Stimulated activated naive B cell treated with anti-CD40 and anti-IgM and Interleukin-4, amounts not matched to agents 10 μg/mL and 1 μg/mL and 100 μg/mL, for 72 hours (primary cell): ENCODE measurements at regions not wholly inside any gene's neighbourhood (a gene's known extent, or its start where the extent isn't known, plus 50 kb on each side); places are given as distances from the start of the nearest gene placed in this dataset.
"Not testable (repeated sequence)": the region's sequence is repeated elsewhere in the genome, so short reads cannot be mapped to it uniquely, and the experiment has no call there.

Source experiments
- ATAC-seq, 2 donors: fragments of 150-1000 bp; cut with Tn5 transposase; replicated peaks; 2 replicates each; pipeline ENCODE4 v1.10.0; 2021; ENCODE audit warnings: moderate library complexity in 1 of 2
- DNase-seq: peaks from one replicate; pipeline ENCODE4 v3.0.0; 2021
- H3K27ac Mint-ChIP-seq: one replicate; pipeline ENCODE4 v1.8.0; 2022; ENCODE audit warnings: mild to moderate bottlenecking, mixed read lengths
- H3K27me3 Mint-ChIP-seq, 2 donors: one replicate each; pipeline ENCODE4 v1.8.0; 2022; ENCODE audit warnings: mixed read lengths in 2 of 2
- H3K36me3 Mint-ChIP-seq, 2 donors: one replicate each; pipeline ENCODE4 v1.8.0; 2022; ENCODE audit warnings: mixed read lengths in 2 of 2, mild to moderate bottlenecking in 1 of 2
- H3K4me1 Mint-ChIP-seq, 2 donors: one replicate each; pipeline ENCODE4 v1.8.0; 2022; ENCODE audit warnings: mixed read lengths in 2 of 2, mild to moderate bottlenecking in 1 of 2
- H3K4me3 Mint-ChIP-seq, 2 donors: one replicate each; pipeline ENCODE4 v1.8.0; 2022; ENCODE audit warnings: mild to moderate bottlenecking in 2 of 2, mixed read lengths in 2 of 2, moderate library complexity in 1 of 2
- H3K9me3 Mint-ChIP-seq, 2 donors: one replicate each; pipeline ENCODE4 v1.8.0; 2022; ENCODE audit warnings: mixed read lengths in 2 of 2, mild to moderate bottlenecking in 1 of 2

- ATAC-seq, H3K4me1 Mint-ChIP-seq, H3K4me3 Mint-ChIP-seq, DNase-seq, H3K9me3 Mint-ChIP-seq, H3K27ac Mint-ChIP-seq, H3K27me3 Mint-ChIP-seq: not testable (repeated sequence)
- H3K36me3 Mint-ChIP-seq, result peaks cover 2 to 14% of the 10 kb centered on the region in 2 donors
Measured at GRCh38 chr3:125901473-125901872, 67.5 kb upstream of the ROPN1B start.

GRCh38 chr3:125903780-125904455 lies 65.1 kb upstream of the ROPN1B start:
- H3K4me3 Mint-ChIP-seq, DNase-seq, H3K4me1 Mint-ChIP-seq, H3K9me3 Mint-ChIP-seq, H3K27me3 Mint-ChIP-seq, H3K27ac Mint-ChIP-seq, ATAC-seq: not testable (repeated sequence)
- peaks cover 2 to 14% of the 10 kb centered on the region in 2 donors for H3K36me3 Mint-ChIP-seq

DNA sequence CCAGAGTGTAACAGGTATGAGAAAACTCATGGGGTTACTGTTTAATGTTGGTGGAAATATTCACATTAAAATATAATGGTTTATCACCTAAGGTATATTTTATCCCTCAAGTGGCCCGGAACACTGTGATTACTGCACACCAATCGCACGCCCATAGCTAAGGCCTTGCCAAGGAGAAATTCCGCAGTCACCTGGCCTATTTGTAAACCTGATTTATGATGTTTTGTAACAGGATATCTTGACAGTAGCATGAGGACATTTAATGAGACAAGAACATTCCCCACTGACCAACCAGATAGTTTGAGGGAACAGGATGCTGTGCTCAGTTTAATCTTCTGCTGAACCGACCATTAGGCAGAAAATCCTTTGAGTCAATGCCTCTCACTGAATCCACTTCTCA lies 61.7 kb upstream of the ROPN1B start:
- not testable (repeated sequence) for ATAC-seq, H3K36me3 Mint-ChIP-seq, H3K9me3 Mint-ChIP-seq, DNase-seq, H3K4me3 Mint-ChIP-seq, H3K27ac Mint-ChIP-seq, H3K27me3 Mint-ChIP-seq, H3K4me1 Mint-ChIP-seq

- not testable (repeated sequence) for H3K4me3 Mint-ChIP-seq, H3K4me1 Mint-ChIP-seq, H3K27ac Mint-ChIP-seq, H3K36me3 Mint-ChIP-seq, ATAC-seq, H3K27me3 Mint-ChIP-seq, H3K9me3 Mint-ChIP-seq, DNase-seq
Measured at GRCh38 chr3:125910851-125911250, 58.1 kb upstream of the ROPN1B start.

DNA sequence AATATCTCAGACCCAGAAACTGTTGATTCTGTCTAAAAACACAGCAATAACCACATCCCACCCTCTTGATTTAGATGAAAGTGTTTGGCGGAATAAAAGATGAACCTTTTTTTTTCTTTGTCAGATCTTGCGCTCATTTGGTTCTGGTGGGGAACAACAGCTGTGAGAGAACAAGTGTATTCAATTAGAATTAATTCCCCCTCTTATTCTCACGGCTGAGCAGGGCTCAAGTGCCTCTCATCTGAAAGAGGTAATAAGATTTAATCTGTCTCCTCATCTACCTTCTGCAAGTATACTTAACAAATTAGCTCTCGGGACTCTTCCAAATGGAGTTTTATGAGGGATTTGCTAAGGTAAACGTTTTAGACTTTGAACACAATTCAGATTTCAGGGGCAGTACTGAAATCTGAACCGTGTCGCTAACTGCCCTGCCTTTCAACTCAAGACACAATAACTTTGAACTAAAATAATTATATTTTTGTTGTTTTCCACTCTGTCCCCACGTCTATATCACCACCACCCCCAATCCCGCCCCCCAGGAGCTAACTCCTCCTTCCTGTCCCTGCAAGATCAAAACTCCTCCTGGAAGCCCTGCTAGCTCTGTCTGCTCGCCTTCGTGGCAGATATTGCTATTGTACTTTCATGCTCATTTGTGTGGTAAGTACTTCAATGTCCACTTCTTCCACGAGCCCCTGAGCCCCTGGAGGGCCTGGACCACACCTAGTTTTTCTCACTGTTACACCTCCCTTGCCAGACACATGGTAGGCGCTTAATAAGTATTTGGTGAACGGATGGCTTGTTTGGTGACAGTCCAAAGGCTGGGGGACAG lies 54.2 kb upstream of the ROPN1B start:
- not testable (repeated sequence) for ATAC-seq, H3K27ac Mint-ChIP-seq
- H3K4me1 Mint-ChIP-seq, result peaks cover 8 to 24% of the 10 kb centered on the region in 2 donors

GRCh38 chr3:125915437-125915787 lies 53.6 kb upstream of the ROPN1B start:
- not testable (repeated sequence) for ATAC-seq, H3K9me3 Mint-ChIP-seq, H3K36me3 Mint-ChIP-seq, H3K27me3 Mint-ChIP-seq
- Mint-ChIP-seq H3K4me3 (peak overlapping the region; percentile 90 to 92), H3K27ac (peak overlapping the region; percentile 88), H3K4me1 (peaks cover 8 to 24% of the 10 kb centered on the region in 2 donors)
- peak; percentile 8 for DNase-seq

More for the DNA sequence above, 54.2 kb upstream of the ROPN1B start:
- not testable (repeated sequence) for H3K9me3 Mint-ChIP-seq, H3K36me3 Mint-ChIP-seq, H3K27me3 Mint-ChIP-seq, DNase-seq
- H3K4me3 Mint-ChIP-seq, result peak overlapping the region; percentile 90 to 92

DNA sequence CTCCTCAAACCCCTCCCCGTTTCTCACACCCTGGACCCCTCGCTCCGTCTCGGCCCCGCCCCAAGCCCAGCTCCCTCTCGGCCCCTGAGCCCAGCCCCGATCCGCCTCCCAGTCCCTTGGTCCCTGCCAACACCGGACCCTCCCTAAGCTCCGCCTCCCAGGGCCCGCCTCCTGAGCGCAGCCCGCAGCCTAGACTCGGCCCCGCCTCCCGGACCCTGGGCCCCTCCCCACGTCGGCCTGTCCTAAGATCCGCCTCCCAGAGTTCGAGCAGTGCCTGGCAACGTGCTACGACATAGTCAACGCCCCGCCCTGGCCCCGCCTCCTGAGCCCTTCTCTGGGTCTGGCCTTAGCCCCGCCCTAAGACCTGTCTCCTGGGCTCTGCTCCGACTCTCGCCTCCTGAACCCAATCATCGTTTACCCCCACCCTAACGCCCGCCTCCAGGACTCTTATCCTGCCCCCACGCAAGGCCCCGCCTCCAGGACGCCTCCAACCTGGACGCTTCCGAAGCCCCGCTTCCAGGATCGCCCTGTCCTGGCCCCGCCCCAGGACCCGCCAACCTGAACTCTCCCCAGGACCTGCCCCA lies 53.1 kb upstream of the ROPN1B start:
- H3K9me3 Mint-ChIP-seq, H3K36me3 Mint-ChIP-seq, H3K27me3 Mint-ChIP-seq: not testable (repeated sequence)
- peaks cover 8 to 24% of the 10 kb centered on the region in 2 donors for H3K4me1 Mint-ChIP-seq
- DNase-seq, result peak; percentile 100
- H3K4me3 Mint-ChIP-seq, result peak overlapping the region; percentile 90 to 92
- ATAC-seq, result peak; percentile 76 to 82
- H3K27ac Mint-ChIP-seq, result peak overlapping the region; percentile 88

GRCh38 chr3:125916376-125916978 lies 52.5 kb upstream of the ROPN1B start:
- Mint-ChIP-seq H3K4me1 (peaks cover 8 to 24% of the 10 kb centered on the region in 2 donors), H3K36me3 (no peaks in the 10 kb centered on the region), H3K9me3 (no peaks in the 10 kb centered on the region), H3K27me3 (no peaks in the 10 kb centered on the region), H3K27ac (peak overlapping the region; percentile 88), H3K4me3 (peak overlapping the region; percentile 90 to 92)
- peak; percentile 93 to 95 for ATAC-seq
- DNase-seq, result peak; percentile 93

- ATAC-seq, H3K9me3 Mint-ChIP-seq, H3K27me3 Mint-ChIP-seq, H3K36me3 Mint-ChIP-seq: not testable (repeated sequence)
- H3K4me3 Mint-ChIP-seq, result peak overlapping the region; percentile 90 to 92
- peaks cover 12 to 24% of the 10 kb centered on the region in 2 donors for H3K4me1 Mint-ChIP-seq
- peak; percentile 61 for DNase-seq
- peak overlapping the region; percentile 88 for H3K27ac Mint-ChIP-seq
Measured at GRCh38 chr3:125917020-125917549, 51.9 kb upstream of the ROPN1B start.

- H3K36me3 Mint-ChIP-seq, H3K4me3 Mint-ChIP-seq, ATAC-seq, H3K9me3 Mint-ChIP-seq, DNase-seq, H3K27me3 Mint-ChIP-seq: not testable (repeated sequence)
- Mint-ChIP-seq H3K4me1 (peaks cover 12 to 24% of the 10 kb centered on the region in 2 donors), H3K27ac (peak overlapping the region; percentile 37)
Measured at GRCh38 chr3:125918024-125918423, 51.0 kb upstream of the ROPN1B start.

- ATAC-seq, result not testable (repeated sequence)
Measured at GRCh38 chr3:125918451-125918850, 50.5 kb upstream of the ROPN1B start.

DNA sequence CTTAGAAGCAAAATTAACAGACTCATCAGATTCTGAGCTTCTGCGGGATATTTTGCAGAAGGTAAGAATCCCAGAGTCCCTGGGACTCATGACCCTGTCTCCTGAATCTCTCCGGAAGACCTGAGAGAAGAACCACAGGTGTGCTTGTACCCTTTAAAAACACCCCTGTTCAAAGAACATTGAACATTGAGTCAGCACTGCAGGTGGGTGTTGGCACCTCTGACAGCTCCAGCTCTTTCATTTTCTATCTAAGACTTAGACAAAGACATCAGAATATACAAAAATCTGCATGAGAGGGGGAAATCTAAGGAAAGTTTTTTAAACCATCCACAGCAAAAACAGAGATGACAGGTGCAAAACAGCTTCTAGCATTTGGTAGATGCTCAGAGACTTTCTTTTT lies 50.1 kb upstream of the ROPN1B start:
- not testable (repeated sequence) for DNase-seq, H3K27me3 Mint-ChIP-seq, ATAC-seq, H3K27ac Mint-ChIP-seq, H3K36me3 Mint-ChIP-seq, H3K9me3 Mint-ChIP-seq, H3K4me3 Mint-ChIP-seq
- peaks cover 12 to 24% of the 10 kb centered on the region in 2 donors for H3K4me1 Mint-ChIP-seq

More at GRCh38 chr3:125918451-125918850, 50.5 kb upstream of the ROPN1B start:
- H3K36me3 Mint-ChIP-seq, H3K27ac Mint-ChIP-seq, H3K27me3 Mint-ChIP-seq, H3K9me3 Mint-ChIP-seq, DNase-seq, H3K4me3 Mint-ChIP-seq: not testable (repeated sequence)
- H3K4me1 Mint-ChIP-seq, result peaks cover 12 to 24% of the 10 kb centered on the region in 2 donors
